ENCODE measurements at regions not wholly inside any gene's neighbourhood (a gene's known extent, or its start where the extent isn't known, plus 50 kb on each side); places are given as distances from the start of the nearest gene placed in this dataset.

GRCh38 chr4:111391829-111392228 lies 753.4 kb upstream of the FAM241A start:
- Histone ChIP-seq H3K4me1 (ENCODE audit: control insufficient read depth, insufficient read depth, low read length) (no peaks in the 10 kb centered on the region), H3K4me3 (ENCODE audit: low read length) (no peak overlapping the region), H3K36me3 (ENCODE audit: control insufficient read depth, insufficient read depth, low read length) (no peaks in the 10 kb centered on the region), H3K27ac (ENCODE audit: low read depth, low read length) (no peak overlapping the region), H3K9me3 (ENCODE audit: control insufficient read depth, low read length) (no peaks in the 10 kb centered on the region), H3K27me3 (ENCODE audit: control insufficient read depth, insufficient read depth, low read length, poor library complexity, severe bottlenecking) (no peaks in the 10 kb centered on the region), H3K9ac (ENCODE audit: extremely low read depth, low read length, poor library complexity, severe bottlenecking) (no peak overlapping the region)
- Mint-ChIP-seq H3K36me3 (ENCODE audit: low read depth) (no peaks in the 10 kb centered on the region), H3K9me3 (no peaks in the 10 kb centered on the region), H3K4me1 (no peaks in the 10 kb centered on the region), H3K27ac (no peak overlapping the region), H3K4me3 (no peak overlapping the region), H3K27me3 (ENCODE audit: insufficient read depth) (no peaks in the 10 kb centered on the region)
- WGBS, 2 experiments (ENCODE audit: insufficient coverage in 1 of 2, insufficient read length in 1 of 2): 93 to 97% methylated on average over 4 to 6 of the region's 6 CpGs
- no peak for DNase-seq
- no peak for TF ChIP-seq CTCF (conservative IDR thresholded peaks at IDR 0.05)

GRCh38 chr4:111393781-111394180 lies 751.5 kb upstream of the FAM241A start:
- H3K9me3 Mint-ChIP-seq: no peaks in the 10 kb centered on the region
- TF ChIP-seq CTCF (conservative IDR thresholded peaks at IDR 0.05): no peak
- WGBS, 2 experiments (ENCODE audit: insufficient coverage in 1 of 2, insufficient read length in 1 of 2): 100% methylated on average over 1 of the region's 1 CpG; no CpG with 5 or more reads in 1 of the 2 experiments
- H3K4me3 Mint-ChIP-seq: no peak overlapping the region
- H3K36me3 ChIP-seq (ENCODE audit: control insufficient read depth, insufficient read depth, low read length): no peaks in the 10 kb centered on the region
- no peak overlapping the region for H3K9ac ChIP-seq (ENCODE audit: extremely low read depth, low read length, poor library complexity, severe bottlenecking)
- DNase-seq: no peak
- H3K27me3 ChIP-seq (ENCODE audit: control insufficient read depth, insufficient read depth, low read length, poor library complexity, severe bottlenecking): no peaks in the 10 kb centered on the region
- H3K4me1 ChIP-seq (ENCODE audit: control insufficient read depth, insufficient read depth, low read length): no peaks in the 10 kb centered on the region
- no peaks in the 10 kb centered on the region for H3K4me1 Mint-ChIP-seq
- H3K27ac Mint-ChIP-seq: no peak overlapping the region
- no peaks in the 10 kb centered on the region for H3K27me3 Mint-ChIP-seq (ENCODE audit: insufficient read depth)
- no peak overlapping the region for H3K4me3 ChIP-seq (ENCODE audit: low read length)
- H3K36me3 Mint-ChIP-seq (ENCODE audit: low read depth): no peaks in the 10 kb centered on the region
- no peaks in the 10 kb centered on the region for H3K9me3 ChIP-seq (ENCODE audit: control insufficient read depth, low read length)
- no peak overlapping the region for H3K27ac ChIP-seq (ENCODE audit: low read depth, low read length)

DNA sequence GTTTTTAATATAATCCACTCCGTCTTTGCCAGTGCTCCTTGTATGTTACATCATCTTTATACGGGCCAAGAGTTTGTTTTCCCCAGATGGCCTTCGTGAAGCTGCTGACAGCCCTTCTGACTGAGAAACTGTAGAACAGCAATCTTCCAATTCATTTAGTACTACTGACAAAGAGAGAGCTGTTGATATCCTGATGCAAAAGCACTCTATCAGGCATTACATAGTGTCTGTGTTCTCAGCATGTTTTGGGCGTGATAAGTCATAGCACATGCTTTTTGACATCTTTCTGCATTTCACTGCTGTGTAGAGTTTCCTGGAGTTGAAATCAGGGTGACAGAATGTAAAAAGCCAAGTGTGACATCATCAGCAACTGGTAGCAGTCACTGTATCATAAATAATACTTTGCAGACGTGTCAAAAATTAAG lies 746.3 kb upstream of the FAM241A start:
- H3K27me3 Mint-ChIP-seq (ENCODE audit: insufficient read depth): no peaks in the 10 kb centered on the region
- Histone ChIP-seq H3K4me3 (ENCODE audit: low read length) (no peak overlapping the region), H3K9me3 (ENCODE audit: control insufficient read depth, low read length) (no peaks in the 10 kb centered on the region), H3K9ac (ENCODE audit: extremely low read depth, low read length, poor library complexity, severe bottlenecking) (no peak overlapping the region), H3K27me3 (ENCODE audit: control insufficient read depth, insufficient read depth, low read length, poor library complexity, severe bottlenecking) (no peaks in the 10 kb centered on the region), H3K27ac (ENCODE audit: low read depth, low read length) (no peak overlapping the region), H3K4me1 (ENCODE audit: control insufficient read depth, insufficient read depth, low read length) (no peaks in the 10 kb centered on the region), H3K36me3 (ENCODE audit: control insufficient read depth, insufficient read depth, low read length) (no peaks in the 10 kb centered on the region)
- no peak for DNase-seq
- H3K36me3 Mint-ChIP-seq (ENCODE audit: low read depth): no peaks in the 10 kb centered on the region
- H3K4me1 Mint-ChIP-seq: no peaks in the 10 kb centered on the region
- no peak for TF ChIP-seq CTCF (conservative IDR thresholded peaks at IDR 0.05)
- no peak overlapping the region for H3K27ac Mint-ChIP-seq
- H3K4me3 Mint-ChIP-seq: no peak overlapping the region
- H3K9me3 Mint-ChIP-seq: no peaks in the 10 kb centered on the region
- WGBS, 2 experiments (ENCODE audit: insufficient coverage in 1 of 2, insufficient read length in 1 of 2): 86 to 95% methylated on average over 5 of the region's 5 CpGs
